ENCODE measurements at regions not wholly inside any gene's neighbourhood (a gene's known extent, or its start where the extent isn't known, plus 50 kb on each side); places are given as distances from the start of the nearest gene placed in this dataset.
A peak's percentile ranks its signal among the peaks of the same experiment; 100 is the strongest.
"Not testable (repeated sequence)": the region's sequence is repeated elsewhere in the genome, so short reads cannot be mapped to it uniquely, and the experiment has no call there.

DNA sequence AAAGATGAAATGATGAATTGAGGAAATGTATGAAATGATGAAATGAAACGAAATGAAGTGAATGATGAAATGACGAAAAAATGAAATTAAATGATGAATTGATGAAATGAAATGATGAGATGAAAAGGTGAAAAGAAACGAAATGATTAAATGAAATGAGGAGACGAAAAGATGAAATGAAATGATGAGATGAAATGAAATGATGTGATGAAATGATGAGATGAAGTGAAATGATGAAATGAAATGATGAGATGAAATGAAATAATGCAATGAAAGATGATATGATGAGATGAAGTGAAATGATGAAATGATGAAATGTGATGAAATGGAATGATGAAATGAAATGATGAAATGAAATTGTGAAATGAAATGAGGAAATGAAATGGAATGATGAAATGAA is 469.7 kb downstream of the FAM72C start:
- WGBS, 5 donors: 60 to 84% (median 69%) methylated on average over 3 to 4 of the region's 4 CpGs
- H3K4me3 ChIP-seq; H3K9me3 ChIP-seq; DNase-seq; intact Hi-C loops (cut with DNase I; ENCODE audit: low total_unique reads); H3K27ac ChIP-seq; H3K36me3 ChIP-seq; H3K4me1 ChIP-seq: not testable (repeated sequence)
- H3K27me3 ChIP-seq (replicated peaks in 1 of 7): peaks cover 0 to 19% (median 13%) of the 10 kb centered on the region in 7 donors

- H3K27me3 ChIP-seq (replicated peaks in 1 of 7): peaks cover 0 to 23% (median 15%) of the 10 kb centered on the region in 7 donors
- H3K4me1 ChIP-seq; H3K9me3 ChIP-seq; H3K27ac ChIP-seq; intact Hi-C loops (cut with DNase I; ENCODE audit: low total_unique reads); H3K36me3 ChIP-seq: not testable (repeated sequence)
- peak overlapping the region in 4 of 8 donors; percentile 19 to 59 (median 24) for H3K4me3 ChIP-seq
- DNase-seq: peak; percentile 58
- WGBS, 5 donors: 1 to 13% (median 3%) methylated on average over 33 to 84 of the region's 85 CpGs
Measured at GRCh38 chr1:143498059-143498749, 473.6 kb downstream of the FAM72C start.

DNA sequence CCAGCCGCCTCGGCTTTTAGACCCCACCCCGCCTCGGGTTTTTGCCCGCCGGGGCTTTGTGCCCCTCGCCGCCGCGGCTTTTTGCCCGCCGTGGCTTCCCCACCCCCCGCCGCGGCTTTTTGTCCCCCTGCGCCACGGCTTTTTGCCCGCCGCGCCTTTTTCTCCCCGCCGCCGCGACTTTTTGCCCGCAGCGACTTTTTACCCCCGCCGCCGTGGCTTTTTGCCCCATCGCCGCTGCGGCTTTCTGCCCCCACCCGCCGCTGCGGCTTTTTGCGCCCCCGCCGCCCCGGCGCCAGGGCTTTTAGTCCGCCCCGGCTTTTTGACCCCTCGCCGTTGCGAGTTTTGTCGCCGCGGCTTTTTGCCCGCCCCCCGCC is 474.4 kb downstream of the FAM72C start:
- intact Hi-C loops (cut with DNase I; ENCODE audit: low total_unique reads): no loop called here
- H3K27ac ChIP-seq: no peak overlapping the region
- 2 to 18% (median 3%) methylated on average over 37 to 50 of the region's 50 CpGs for WGBS, 5 donors
- TF ChIP-seq, protein P1, sequence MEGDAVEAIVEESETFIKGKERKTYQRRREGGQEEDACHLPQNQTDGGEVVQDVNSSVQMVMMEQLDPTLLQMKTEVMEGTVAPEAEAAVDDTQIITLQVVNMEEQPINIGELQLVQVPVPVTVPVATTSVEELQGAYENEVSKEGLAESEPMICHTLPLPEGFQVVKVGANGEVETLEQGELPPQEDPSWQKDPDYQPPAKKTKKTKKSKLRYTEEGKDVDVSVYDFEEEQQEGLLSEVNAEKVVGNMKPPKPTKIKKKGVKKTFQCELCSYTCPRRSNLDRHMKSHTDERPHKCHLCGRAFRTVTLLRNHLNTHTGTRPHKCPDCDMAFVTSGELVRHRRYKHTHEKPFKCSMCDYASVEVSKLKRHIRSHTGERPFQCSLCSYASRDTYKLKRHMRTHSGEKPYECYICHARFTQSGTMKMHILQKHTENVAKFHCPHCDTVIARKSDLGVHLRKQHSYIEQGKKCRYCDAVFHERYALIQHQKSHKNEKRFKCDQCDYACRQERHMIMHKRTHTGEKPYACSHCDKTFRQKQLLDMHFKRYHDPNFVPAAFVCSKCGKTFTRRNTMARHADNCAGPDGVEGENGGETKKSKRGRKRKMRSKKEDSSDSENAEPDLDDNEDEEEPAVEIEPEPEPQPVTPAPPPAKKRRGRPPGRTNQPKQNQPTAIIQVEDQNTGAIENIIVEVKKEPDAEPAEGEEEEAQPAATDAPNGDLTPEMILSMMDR (IDR thresholded peaks at IDR 0.05 in 8 of 11, conservative IDR thresholded peaks at IDR 0.05 in 3 of 11): no peak
- TF ChIP-seq POLR2AphosphoS5 (IDR thresholded peaks at IDR 0.05): no peak
- no peak for TF ChIP-seq POLR2A (IDR thresholded peaks at IDR 0.05)
- H3K4me1 ChIP-seq: peaks cover 0 to 8% (median 3%) of the 10 kb centered on the region in 6 donors
- no peaks in the 10 kb centered on the region for H3K36me3 ChIP-seq
- H3K9me3 ChIP-seq: peaks cover 0 to 4% (median 0%) of the 10 kb centered on the region in 8 donors
- H3K27me3 ChIP-seq (replicated peaks in 1 of 7): peaks cover 0 to 23% (median 15%) of the 10 kb centered on the region in 7 donors
- H3K4me3 ChIP-seq: peak overlapping the region in 4 of 8 donors; percentile 6 to 55 (median 18)
- peak; percentile 67 for DNase-seq

GRCh38 chr1:143496526-143497373 is 475.0 kb downstream of the FAM72C start:
- H3K9me3 ChIP-seq; H3K27ac ChIP-seq; H3K4me1 ChIP-seq; H3K36me3 ChIP-seq; intact Hi-C loops (cut with DNase I; ENCODE audit: low total_unique reads): not testable (repeated sequence)
- peak overlapping the region in 3 of 8 donors; percentile 10 to 55 (median 27) for H3K4me3 ChIP-seq
- DNase-seq: peak; percentile 28
- WGBS, 5 donors: 0 to 4% (median 1%) methylated on average over 3 to 36 of the region's 37 CpGs
- H3K27me3 ChIP-seq (replicated peaks in 1 of 7): peaks cover 0 to 23% (median 15%) of the 10 kb centered on the region in 7 donors

Small RNA genes lying in the stretch of these regions (small RNA-seq; reads per million reads assigned to genes)
- gene AC239800.3: 0 reads per million in 4 donors
- gene HIST2H3PS2: 0 reads per million in 4 donors
- gene RNU1-114P: 0 reads per million in 4 donors
- 0 reads per million in 4 donors for gene RNU1-143P
- 0 reads per million in 4 donors for gene RNU1-92P
- 0 to 0.06 (median 0) reads per million in 4 donors for gene RNVU1-17
- gene RNVU1-18: 0 reads per million in 4 donors
